Stomach (tissue), 4 donors: ENCODE measurements at regions not wholly inside any gene's neighbourhood (a gene's known extent, or its start where the extent isn't known, plus 50 kb on each side); places are given as distances from the start of the nearest gene placed in this dataset.

Experiments used
- EP300 ChIP-seq: sonication (generic); formaldehyde crosslinking; IDR thresholded peaks from one replicate; pipeline ENCODE4 v1.6.1; 2017; ENCODE audit warnings: antibody characterized with exemption
- POLR2A ChIP-seq, 4 donors: fragments of 450-650 bp; IDR thresholded peaks; one replicate each; pipeline ENCODE4 v1.6.1; 2016; ENCODE audit warnings: antibody characterized with exemption in 4 of 4, control low read depth in 2 of 4, mild to moderate bottlenecking in 1 of 4, moderate library complexity in 1 of 4
- POLR2AphosphoS5 ChIP-seq, 3 donors: sonication (generic); formaldehyde crosslinking; IDR thresholded peaks; one replicate each; pipeline ENCODE4 v1.6.1; 2016; ENCODE audit warnings: antibody characterized with exemption in 3 of 3

GRCh38 chr4:127097061-127097460 is 535.7 kb upstream of the INTU start:
- TF ChIP-seq POLR2A (IDR thresholded peaks at IDR 0.05): no peak
- TF ChIP-seq EP300: no peak
- TF ChIP-seq POLR2AphosphoS5 (IDR thresholded peaks at IDR 0.05): no peak
